Tibial artery (tissue), 4 donors: ENCODE measurements at regions not wholly inside any gene's neighbourhood (a gene's known extent, or its start where the extent isn't known, plus 50 kb on each side); places are given as distances from the start of the nearest gene placed in this dataset.

Source experiments
- DNase-seq, 2 donors: peaks; one replicate each; pipeline ENCODE4 v3.0.0-alpha.2; 2019
- H3K27ac ChIP-seq, 2 donors: fragments of 200-600 bp; sonication (generic) in 1 of 2; 1 replicate in 1 of 2; 2 replicates in 1 of 2; pipeline ENCODE4 v1.5.1; 2018 to 2019; ENCODE audit warnings: mild to moderate bottlenecking in 1 of 2
- H3K27me3 ChIP-seq, 2 donors: fragments of 200-600 bp; sonication (generic) in 1 of 2; one replicate each; pipeline versions ENCODE4 v1.5.1 to v1.6.0; 2016 to 2019
- H3K36me3 ChIP-seq, 3 donors: fragments of 200-600 bp; sonication (generic) in 2 of 3; one replicate each; pipeline ENCODE4 v1.5.1; 2016 to 2019; ENCODE audit warnings: mild to moderate bottlenecking in 2 of 3
- H3K4me1 ChIP-seq, 4 donors: fragments of 200-600 bp; sonication (generic) in 2 of 4; 1 replicate in 3 of 4; 2 replicates in 1 of 4; pipeline ENCODE4 v1.5.1; 2016 to 2019
- H3K4me3 ChIP-seq, 2 donors: fragments of 200-600 bp; sonication (generic) in 1 of 2; 1 replicate in 1 of 2; 2 replicates in 1 of 2; pipeline ENCODE4 v1.5.1; 2018 to 2019; ENCODE audit warnings: mild to moderate bottlenecking in 2 of 2
- H3K9me3 ChIP-seq, 3 donors: fragments of 200-600 bp; sonication (generic) in 1 of 3; one replicate each; pipeline ENCODE4 v1.5.1; 2016 to 2019
- intact Hi-C: fragments of 100-400 bp; cut with DNase I; formaldehyde crosslinking; loops from one replicate; pipeline ENCODE4 v1.15.0; 2023; ENCODE audit warnings: low total_unique reads
- TF ChIP-seq, protein P1 (sequence below), 2 experiments: fragments of 200-600 bp in 1 of 2; fragments of 450-650 bp in 1 of 2; IDR thresholded peaks; one replicate each; pipeline ENCODE4 v1.5.1; 2017 to 2019; ENCODE audit warnings: antibody characterized with exemption in 2 of 2, mild to moderate bottlenecking in 1 of 2, moderate library complexity in 1 of 2

DNA sequence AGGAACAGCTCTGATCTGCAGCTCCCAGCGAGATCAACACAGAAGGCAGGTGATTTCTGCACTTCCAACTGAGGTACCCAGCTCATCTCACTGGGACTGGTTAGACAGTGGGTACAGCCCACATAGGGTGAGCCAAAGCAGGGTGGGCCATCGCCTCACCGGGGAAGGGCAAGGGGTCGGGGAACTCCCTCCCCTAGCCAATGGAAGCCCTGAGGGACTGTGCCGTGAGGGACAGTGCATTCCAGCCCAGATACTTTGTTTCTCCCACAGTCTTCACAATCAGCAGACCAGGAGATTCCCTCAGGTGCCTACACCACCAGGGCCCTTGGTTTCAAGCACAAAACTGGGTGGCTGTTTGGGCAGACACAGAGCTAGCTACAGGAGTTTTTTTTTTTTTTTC lies 555.9 kb downstream of the BCOR start:
- TF ChIP-seq, protein P1, sequence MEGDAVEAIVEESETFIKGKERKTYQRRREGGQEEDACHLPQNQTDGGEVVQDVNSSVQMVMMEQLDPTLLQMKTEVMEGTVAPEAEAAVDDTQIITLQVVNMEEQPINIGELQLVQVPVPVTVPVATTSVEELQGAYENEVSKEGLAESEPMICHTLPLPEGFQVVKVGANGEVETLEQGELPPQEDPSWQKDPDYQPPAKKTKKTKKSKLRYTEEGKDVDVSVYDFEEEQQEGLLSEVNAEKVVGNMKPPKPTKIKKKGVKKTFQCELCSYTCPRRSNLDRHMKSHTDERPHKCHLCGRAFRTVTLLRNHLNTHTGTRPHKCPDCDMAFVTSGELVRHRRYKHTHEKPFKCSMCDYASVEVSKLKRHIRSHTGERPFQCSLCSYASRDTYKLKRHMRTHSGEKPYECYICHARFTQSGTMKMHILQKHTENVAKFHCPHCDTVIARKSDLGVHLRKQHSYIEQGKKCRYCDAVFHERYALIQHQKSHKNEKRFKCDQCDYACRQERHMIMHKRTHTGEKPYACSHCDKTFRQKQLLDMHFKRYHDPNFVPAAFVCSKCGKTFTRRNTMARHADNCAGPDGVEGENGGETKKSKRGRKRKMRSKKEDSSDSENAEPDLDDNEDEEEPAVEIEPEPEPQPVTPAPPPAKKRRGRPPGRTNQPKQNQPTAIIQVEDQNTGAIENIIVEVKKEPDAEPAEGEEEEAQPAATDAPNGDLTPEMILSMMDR (IDR thresholded peaks at IDR 0.05), result no peak
- Histone ChIP-seq H3K27ac (no peak overlapping the region), H3K9me3 (peaks cover 0 to 27% (median 8%) of the 10 kb centered on the region in 3 donors), H3K27me3 (no peaks in the 10 kb centered on the region), H3K4me3 (no peak overlapping the region), H3K4me1 (no peaks in the 10 kb centered on the region), H3K36me3 (no peaks in the 10 kb centered on the region)
- DNase-seq, result no peak
- intact Hi-C loops, result no loop called here

DNA sequence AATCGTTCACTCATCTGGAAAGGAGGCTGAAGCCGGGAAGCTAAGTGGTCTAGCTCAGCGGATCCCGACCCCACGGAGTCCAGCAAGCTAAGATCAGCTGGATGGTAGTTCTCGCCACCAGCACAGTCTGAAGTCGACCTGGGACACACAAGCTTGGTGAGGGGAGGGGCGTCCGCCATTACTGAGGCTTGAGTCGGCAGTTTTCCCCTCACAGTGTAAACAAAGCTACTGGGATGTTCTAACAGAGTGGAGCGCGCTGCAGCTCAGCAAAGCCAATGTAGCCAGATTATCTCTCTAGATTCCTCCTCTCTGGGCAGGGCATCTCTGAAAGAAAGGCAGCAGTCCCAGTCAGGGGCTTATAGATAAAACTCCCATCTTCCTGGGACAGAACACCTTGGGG lies 555.4 kb downstream of the BCOR start:
- no peaks in the 10 kb centered on the region for H3K4me1 ChIP-seq
- TF ChIP-seq, protein P1 (IDR thresholded peaks at IDR 0.05), result no peak
- no peaks in the 10 kb centered on the region for H3K27me3 ChIP-seq
- H3K9me3 ChIP-seq, result peaks cover 0 to 27% (median 8%) of the 10 kb centered on the region in 3 donors
- H3K36me3 ChIP-seq, result no peaks in the 10 kb centered on the region
- H3K4me3 ChIP-seq, result no peak overlapping the region
- no peak overlapping the region for H3K27ac ChIP-seq
- intact Hi-C loops, result no loop called here
- no peak for DNase-seq

DNA sequence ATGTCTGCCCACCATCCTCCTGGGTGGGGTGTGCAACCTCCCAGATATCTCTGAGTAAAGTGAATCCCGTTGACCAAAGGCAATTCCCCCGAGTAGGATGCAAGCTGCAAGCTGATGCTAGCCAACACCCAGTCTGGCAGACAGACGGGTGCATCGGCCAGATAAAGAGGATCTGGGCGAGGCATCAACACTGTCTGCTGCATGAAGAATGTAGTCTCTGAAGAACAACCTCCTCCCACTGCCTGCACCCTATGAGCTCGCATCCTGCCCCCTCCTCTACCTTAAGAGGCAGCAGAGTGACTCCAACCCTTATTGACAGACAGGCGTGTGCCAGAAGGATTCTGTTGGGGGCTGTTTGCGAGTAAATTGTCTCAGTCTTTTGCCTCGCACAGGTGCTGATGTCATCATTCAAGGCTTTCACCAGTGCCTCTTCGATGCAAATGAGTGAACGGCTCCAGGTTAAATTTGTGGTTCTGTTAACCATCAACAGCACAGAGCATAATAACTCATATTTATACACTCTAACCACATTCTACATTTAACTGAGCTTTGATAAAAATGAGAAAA lies 546.9 kb downstream of the BCOR start:
- H3K36me3 ChIP-seq, result no peaks in the 10 kb centered on the region
- H3K27ac ChIP-seq, result no peak overlapping the region
- H3K4me3 ChIP-seq, result no peak overlapping the region
- H3K27me3 ChIP-seq, result no peaks in the 10 kb centered on the region
- DNase-seq, result no peak
- TF ChIP-seq, protein P1 (IDR thresholded peaks at IDR 0.05), result no peak
- H3K9me3 ChIP-seq, result peaks cover 0 to 6% (median 0%) of the 10 kb centered on the region in 3 donors
- intact Hi-C loops, result no loop called here
- H3K4me1 ChIP-seq, result no peaks in the 10 kb centered on the region

DNA sequence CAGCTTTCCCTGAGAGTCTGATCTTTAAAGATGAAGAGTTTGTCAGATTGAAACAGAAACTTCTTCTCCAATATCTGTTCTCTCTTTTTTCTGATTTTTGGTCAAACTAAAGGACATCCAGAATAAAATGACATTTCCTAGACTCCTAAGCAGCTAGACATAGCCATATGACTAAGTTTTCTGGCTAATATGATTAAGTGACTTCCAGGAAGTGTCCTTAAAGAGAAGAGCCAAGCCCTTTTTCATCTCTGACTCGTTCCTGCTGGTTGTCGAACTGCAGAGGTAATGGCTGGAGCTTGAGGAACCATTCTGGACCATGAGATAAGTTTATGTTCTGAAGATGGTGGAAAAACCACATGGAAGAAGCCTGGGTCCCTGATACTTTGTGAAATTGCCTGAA lies 546.0 kb downstream of the BCOR start:
- TF ChIP-seq, protein P1 (IDR thresholded peaks at IDR 0.05), result no peak

DNA sequence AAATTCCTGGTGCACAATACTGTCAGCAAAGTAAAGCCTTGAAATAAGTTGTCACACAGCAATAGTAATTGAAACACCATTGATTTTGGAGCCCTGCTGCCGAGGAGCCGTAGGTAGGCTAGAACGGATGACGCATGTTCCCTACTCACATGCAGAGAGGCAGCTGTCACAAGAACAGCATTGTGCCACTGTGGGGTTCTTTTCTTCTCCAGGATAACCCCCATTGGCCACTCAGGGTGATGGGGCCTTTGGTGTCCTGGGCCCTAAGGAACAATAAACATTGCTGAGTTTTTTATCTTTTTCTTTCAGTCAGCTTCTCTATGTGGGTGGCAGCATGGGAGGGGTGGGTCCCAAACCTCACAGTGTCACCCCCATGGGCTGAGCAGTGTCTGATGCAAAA lies 542.3 kb downstream of the BCOR start:
- H3K27me3 ChIP-seq, result no peaks in the 10 kb centered on the region
- H3K27ac ChIP-seq, result no peak overlapping the region
- no peak for DNase-seq
- TF ChIP-seq, protein P1 (IDR thresholded peaks at IDR 0.05), result no peak
- intact Hi-C loops, result no loop called here
- no peak overlapping the region for H3K4me3 ChIP-seq
- H3K4me1 ChIP-seq, result no peaks in the 10 kb centered on the region
- H3K9me3 ChIP-seq, result no peaks in the 10 kb centered on the region
- H3K36me3 ChIP-seq, result no peaks in the 10 kb centered on the region

More for the DNA sequence above, 546.0 kb downstream of the BCOR start:
- no peaks in the 10 kb centered on the region for H3K9me3 ChIP-seq
- no peaks in the 10 kb centered on the region for H3K27me3 ChIP-seq
- H3K4me1 ChIP-seq, result no peaks in the 10 kb centered on the region
- H3K36me3 ChIP-seq, result no peaks in the 10 kb centered on the region
- H3K27ac ChIP-seq, result no peak overlapping the region
- intact Hi-C loops, result no loop called here
- DNase-seq, result no peak
- H3K4me3 ChIP-seq, result no peak overlapping the region

DNA sequence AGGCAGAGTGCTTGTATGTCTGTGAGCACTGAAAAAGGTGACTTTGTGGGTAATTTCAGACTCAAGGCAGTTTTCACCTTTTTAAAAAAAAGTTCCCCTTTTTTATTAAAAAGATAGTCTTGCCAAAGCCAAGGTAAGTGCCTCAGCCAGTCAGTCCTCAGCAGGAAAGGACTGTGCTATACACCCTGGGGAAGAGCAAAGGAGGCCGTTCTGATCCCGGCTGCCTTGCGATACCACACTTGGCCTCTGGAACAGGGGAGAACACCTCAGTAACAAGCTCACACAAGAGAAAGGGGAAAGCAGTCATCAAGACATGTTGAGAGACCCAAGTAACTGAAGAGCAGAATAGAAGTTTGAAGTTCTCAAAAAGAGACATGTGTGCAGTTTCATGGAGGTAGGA lies 541.7 kb downstream of the BCOR start:
- Histone ChIP-seq H3K27me3 (no peaks in the 10 kb centered on the region), H3K4me3 (no peak overlapping the region), H3K4me1 (no peaks in the 10 kb centered on the region), H3K36me3 (no peaks in the 10 kb centered on the region), H3K27ac (no peak overlapping the region), H3K9me3 (no peaks in the 10 kb centered on the region)
- intact Hi-C loops, result no loop called here
- TF ChIP-seq, protein P1 (IDR thresholded peaks at IDR 0.05), result no peak
- no peak for DNase-seq
